Muscle of back (tissue), 3 donors: ENCODE measurements at regions not wholly inside any gene's neighbourhood (a gene's known extent, or its start where the extent isn't known, plus 50 kb on each side); places are given as distances from the start of the nearest gene placed in this dataset.

Source experiments
- DNase-seq, 3 donors: peaks; one replicate each; pipeline versions ENCODE4 v3.0.0 to v3.0.0-alpha.2; 2013

GRCh38 chr1:34270181-34270580, 93.5 kb downstream of the C1orf94 start:
- no peak for DNase-seq

- no peak for DNase-seq
Measured at GRCh38 chr1:34272152-34272551, 95.4 kb downstream of the C1orf94 start.

- no peak for DNase-seq
Measured at GRCh38 chr1:34275150-34275549, 98.4 kb downstream of the C1orf94 start.

GRCh38 chr1:34276606-34277005, 99.9 kb downstream of the C1orf94 start:
- DNase-seq: no peak

- DNase-seq: no peak
Measured at GRCh38 chr1:34277150-34277549, 100.4 kb downstream of the C1orf94 start.

GRCh38 chr1:34278211-34278610, 101.5 kb downstream of the C1orf94 start:
- no peak for DNase-seq

- no peak for DNase-seq
Measured at GRCh38 chr1:34279971-34280370, 103.3 kb downstream of the C1orf94 start.

- DNase-seq: no peak
Measured at GRCh38 chr1:34280509-34280908, 103.8 kb downstream of the C1orf94 start.

- DNase-seq: no peak
Measured at GRCh38 chr1:34283142-34283541, 106.4 kb downstream of the C1orf94 start.

- DNase-seq: no peak
Measured at GRCh38 chr1:34286511-34286910, 109.8 kb downstream of the C1orf94 start.

GRCh38 chr1:34290831-34291230, 114.1 kb downstream of the C1orf94 start:
- DNase-seq: no peak

GRCh38 chr1:34292472-34292871, 115.8 kb downstream of the C1orf94 start:
- DNase-seq: no peak

- no peak for DNase-seq
Measured at GRCh38 chr1:34296059-34296458, 119.4 kb downstream of the C1orf94 start.

- DNase-seq: no peak
Measured at GRCh38 chr1:34302798-34303197, 126.1 kb downstream of the C1orf94 start.

- DNase-seq: no peak
Measured at GRCh38 chr1:34303218-34303617, 126.5 kb downstream of the C1orf94 start.

- no peak for DNase-seq
Measured at GRCh38 chr1:34306568-34306967, 129.9 kb downstream of the C1orf94 start.

- no peak for DNase-seq
Measured at GRCh38 chr1:34312359-34312758, 135.7 kb downstream of the C1orf94 start.

- DNase-seq: no peak
Measured at GRCh38 chr1:34315974-34316373, 139.3 kb downstream of the C1orf94 start.

GRCh38 chr1:34316773-34317172, 140.1 kb downstream of the C1orf94 start:
- no peak for DNase-seq

GRCh38 chr1:34319218-34319617, 142.5 kb downstream of the C1orf94 start:
- DNase-seq: peak in 1 of 3 donors; percentile 7

- peak in 1 of 3 donors; percentile 28 for DNase-seq
Measured at GRCh38 chr1:34320053-34320669, 143.5 kb downstream of the C1orf94 start.

GRCh38 chr1:34322969-34323368, 146.3 kb downstream of the C1orf94 start:
- no peak for DNase-seq

- peak in 2 of 3 donors; percentile 3 to 19 for DNase-seq
Measured at GRCh38 chr1:34324879-34325440, 148.3 kb downstream of the C1orf94 start.

- no peak for DNase-seq
Measured at GRCh38 chr1:34328281-34328799, 151.6 kb downstream of the C1orf94 start.
